Chondrocyte (in vitro differentiated cells): ENCODE measurements at regions not wholly inside any gene's neighbourhood (a gene's known extent, or its start where the extent isn't known, plus 50 kb on each side); places are given as distances from the start of the nearest gene placed in this dataset.

Experiments
- DNase-seq: peaks from one replicate; pipeline ENCODE4 v3.0.0; 2021; ENCODE audit warnings: mixed read lengths, low spot score
- H3K27ac Mint-ChIP-seq: one replicate; pipeline ENCODE4 v1.8.0; 2021; ENCODE audit warnings: mild to moderate bottlenecking, moderate library complexity, mixed read lengths; ENCODE audit not compliant: unreplicated experiment
- H3K27me3 Mint-ChIP-seq: 2 replicates; pipeline ENCODE4 v1.8.0; 2021; ENCODE audit warnings: low read depth, mixed read lengths
- H3K36me3 Mint-ChIP-seq: 2 replicates; pipeline ENCODE4 v1.8.0; 2021; ENCODE audit warnings: low read depth, mixed read lengths
- H3K4me1 Mint-ChIP-seq: 2 replicates; pipeline ENCODE4 v1.8.0; 2021; ENCODE audit warnings: low read depth, mild to moderate bottlenecking, mixed read lengths
- H3K4me3 Mint-ChIP-seq: one replicate; pipeline ENCODE4 v1.8.0; 2021; ENCODE audit warnings: mild to moderate bottlenecking, moderate library complexity, mixed read lengths; ENCODE audit not compliant: unreplicated experiment
- H3K9me3 Mint-ChIP-seq: 2 replicates; pipeline ENCODE4 v1.8.0; 2021; ENCODE audit warnings: low read depth, mixed read lengths
- CTCF ChIP-seq: fragments of 200-600 bp; sonication (generic); IDR thresholded peaks from 2 replicates; pipeline ENCODE4 v1.5.0; 2021; ENCODE audit warnings: antibody characterized with exemption, mild to moderate bottlenecking, moderate library complexity

- no peaks in the 10 kb centered on the region for H3K9me3 Mint-ChIP-seq
- H3K4me1 Mint-ChIP-seq = no peaks in the 10 kb centered on the region
- no peak for TF ChIP-seq CTCF
- H3K36me3 Mint-ChIP-seq = no peaks in the 10 kb centered on the region
- H3K27ac Mint-ChIP-seq = no peak overlapping the region
- peaks cover 2% of the 10 kb centered on the region for H3K27me3 Mint-ChIP-seq
- H3K4me3 Mint-ChIP-seq = no peak overlapping the region
- no peak for DNase-seq
Measured at GRCh38 chr6:98131290-98131990, 702.9 kb upstream of the POU3F2 start.

GRCh38 chr6:98136333-98136732 lies 698.0 kb upstream of the POU3F2 start:
- Mint-ChIP-seq H3K36me3 (no peaks in the 10 kb centered on the region), H3K27me3 (no peaks in the 10 kb centered on the region), H3K4me1 (no peaks in the 10 kb centered on the region), H3K9me3 (no peaks in the 10 kb centered on the region), H3K27ac (no peak overlapping the region), H3K4me3 (no peak overlapping the region)
- TF ChIP-seq CTCF = no peak
- DNase-seq = no peak

DNA sequence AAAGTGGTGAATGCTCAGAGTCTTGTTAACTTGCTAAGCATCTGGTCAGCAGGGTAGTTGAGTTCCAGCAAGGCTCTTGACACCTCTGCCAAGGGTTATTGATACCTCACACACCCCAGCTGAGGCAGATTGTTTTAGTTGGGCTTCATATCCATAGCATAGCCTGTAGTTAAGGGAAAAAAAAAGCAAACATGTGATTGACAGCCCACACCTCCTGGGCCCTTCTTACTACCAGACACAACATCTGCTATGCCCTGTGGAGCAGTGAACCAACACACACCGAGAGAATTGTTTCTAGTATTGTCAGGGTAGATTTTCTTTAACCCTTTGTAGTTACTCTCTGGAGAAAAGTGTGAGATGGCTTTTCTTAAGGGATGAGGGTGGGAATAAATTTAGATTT lies 697.0 kb upstream of the POU3F2 start:
- no peaks in the 10 kb centered on the region for H3K36me3 Mint-ChIP-seq
- H3K27ac Mint-ChIP-seq = no peak overlapping the region
- no peak for TF ChIP-seq CTCF
- no peaks in the 10 kb centered on the region for H3K4me1 Mint-ChIP-seq
- peaks cover 8% of the 10 kb centered on the region for H3K9me3 Mint-ChIP-seq
- DNase-seq = no peak
- no peak overlapping the region for H3K4me3 Mint-ChIP-seq
- no peaks in the 10 kb centered on the region for H3K27me3 Mint-ChIP-seq

- Mint-ChIP-seq H3K36me3 (no peaks in the 10 kb centered on the region), H3K4me1 (no peaks in the 10 kb centered on the region), H3K27ac (no peak overlapping the region), H3K4me3 (no peak overlapping the region), H3K9me3 (peaks cover 20% of the 10 kb centered on the region), H3K27me3 (no peaks in the 10 kb centered on the region)
- peak; percentile 52 for DNase-seq
- no peak for TF ChIP-seq CTCF
Measured at GRCh38 chr6:98142839-98143238, 691.5 kb upstream of the POU3F2 start.

DNA sequence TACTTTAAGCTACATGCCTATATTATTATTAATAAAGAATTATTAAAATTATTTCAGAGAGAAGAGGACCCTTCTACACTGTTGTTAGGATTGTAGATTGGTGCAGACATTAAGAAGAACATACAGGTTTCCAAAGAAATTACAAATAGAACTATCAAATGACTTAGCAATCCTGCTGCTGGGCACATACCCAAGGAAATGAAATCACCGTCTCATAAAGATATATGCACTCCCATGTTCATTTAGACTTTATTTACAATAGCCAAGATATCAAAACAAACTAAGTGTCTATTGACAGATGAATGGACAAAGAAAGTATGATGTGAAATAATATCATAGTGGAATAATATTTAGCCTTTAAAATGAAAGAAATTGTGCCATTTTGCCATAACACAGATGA lies 687.7 kb upstream of the POU3F2 start:
- Mint-ChIP-seq H3K36me3 (no peaks in the 10 kb centered on the region), H3K27ac (no peak overlapping the region), H3K4me1 (no peaks in the 10 kb centered on the region), H3K9me3 (peaks cover 24% of the 10 kb centered on the region), H3K4me3 (no peak overlapping the region), H3K27me3 (no peaks in the 10 kb centered on the region)
- DNase-seq = no peak
- no peak for TF ChIP-seq CTCF
